ENCODE measurements at regions not wholly inside any gene's neighbourhood (a gene's known extent, or its start where the extent isn't known, plus 50 kb on each side); places are given as distances from the start of the nearest gene placed in this dataset.

- Histone ChIP-seq H3K9ac (ENCODE audit: insufficient read depth, low read length) (no peak overlapping the region), H2AFZ (ENCODE audit: low read length) (no peak overlapping the region), H4K20me1 (ENCODE audit: control insufficient read depth, extremely low read depth, insufficient read depth, low read length) (no peaks in the 10 kb centered on the region), H3K4me3 (replicated peaks in 1 of 4; ENCODE audit: control extremely low read depth in 1 of 4, insufficient read depth in 1 of 4, low read depth in 3 of 4, low read length in 4 of 4) (no peak overlapping the region), H3K9me3 (ENCODE audit: control insufficient read depth, insufficient read depth, low read depth, low read length) (no peaks in the 10 kb centered on the region), H3K27ac (ENCODE audit: insufficient read depth, low read length) (no peak overlapping the region), H3K36me3 (ENCODE audit: control insufficient read depth, insufficient read depth, low read length) (no peaks in the 10 kb centered on the region), H3K27me3 (ENCODE audit: control insufficient read depth, insufficient read depth, low read length) (no peaks in the 10 kb centered on the region), H3K4me2 (ENCODE audit: extremely low read depth, insufficient read depth, low read length) (no peak overlapping the region), H3K79me2 (ENCODE audit: control insufficient read depth, insufficient read depth, low read length) (no peaks in the 10 kb centered on the region), H3K4me1 (ENCODE audit: control insufficient read depth, extremely low read depth, insufficient read depth, low read length) (no peaks in the 10 kb centered on the region)
- TF ChIP-seq, protein P1, sequence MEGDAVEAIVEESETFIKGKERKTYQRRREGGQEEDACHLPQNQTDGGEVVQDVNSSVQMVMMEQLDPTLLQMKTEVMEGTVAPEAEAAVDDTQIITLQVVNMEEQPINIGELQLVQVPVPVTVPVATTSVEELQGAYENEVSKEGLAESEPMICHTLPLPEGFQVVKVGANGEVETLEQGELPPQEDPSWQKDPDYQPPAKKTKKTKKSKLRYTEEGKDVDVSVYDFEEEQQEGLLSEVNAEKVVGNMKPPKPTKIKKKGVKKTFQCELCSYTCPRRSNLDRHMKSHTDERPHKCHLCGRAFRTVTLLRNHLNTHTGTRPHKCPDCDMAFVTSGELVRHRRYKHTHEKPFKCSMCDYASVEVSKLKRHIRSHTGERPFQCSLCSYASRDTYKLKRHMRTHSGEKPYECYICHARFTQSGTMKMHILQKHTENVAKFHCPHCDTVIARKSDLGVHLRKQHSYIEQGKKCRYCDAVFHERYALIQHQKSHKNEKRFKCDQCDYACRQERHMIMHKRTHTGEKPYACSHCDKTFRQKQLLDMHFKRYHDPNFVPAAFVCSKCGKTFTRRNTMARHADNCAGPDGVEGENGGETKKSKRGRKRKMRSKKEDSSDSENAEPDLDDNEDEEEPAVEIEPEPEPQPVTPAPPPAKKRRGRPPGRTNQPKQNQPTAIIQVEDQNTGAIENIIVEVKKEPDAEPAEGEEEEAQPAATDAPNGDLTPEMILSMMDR (conservative IDR thresholded peaks at IDR 0.05 in 1 of 2, IDR thresholded peaks at IDR 0.05 in 1 of 2; ENCODE audit: low read depth in 1 of 2, low read length in 2 of 2), result no peak
- no peak for TF ChIP-seq EZH2 (IDR thresholded peaks at IDR 0.05; ENCODE audit: low read length, missing control alignments)
- no peak for DNase-seq (ENCODE audit: low read depth in 2 of 2)
These were observed 86.6 kb upstream of the S1PR1 start for GRCh38 chr1:101150266-101150665.

DNA sequence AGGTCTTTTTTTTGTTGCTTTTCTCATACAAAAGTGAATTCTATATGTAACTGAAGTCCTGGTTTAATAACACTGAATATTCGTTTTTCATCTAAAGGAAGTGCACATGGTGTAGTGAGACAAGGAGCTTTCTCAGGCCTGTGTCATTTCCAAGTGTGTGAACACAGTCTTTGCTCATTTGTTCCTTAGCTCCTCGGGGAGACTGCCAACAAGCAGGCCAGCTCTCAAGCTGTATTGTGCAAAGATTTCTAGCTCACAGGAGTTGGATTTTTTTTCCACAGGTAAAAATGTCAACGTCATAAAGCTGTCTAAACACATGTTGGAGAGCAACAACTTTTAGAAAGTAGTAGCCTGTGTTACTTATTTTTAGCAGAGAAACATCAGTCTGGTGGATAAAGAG is 87.8 kb upstream of the S1PR1 start:
- H3K4me3 ChIP-seq (replicated peaks in 1 of 4; ENCODE audit: control extremely low read depth in 1 of 4, insufficient read depth in 1 of 4, low read depth in 3 of 4, low read length in 4 of 4), result no peak overlapping the region
- no peak overlapping the region for H3K4me2 ChIP-seq (ENCODE audit: extremely low read depth, insufficient read depth, low read length)
- H3K4me1 ChIP-seq (ENCODE audit: control insufficient read depth, extremely low read depth, insufficient read depth, low read length), result no peaks in the 10 kb centered on the region
- TF ChIP-seq, protein P1 (conservative IDR thresholded peaks at IDR 0.05 in 1 of 2, IDR thresholded peaks at IDR 0.05 in 1 of 2; ENCODE audit: low read depth in 1 of 2, low read length in 2 of 2), result no peak
- TF ChIP-seq EZH2 (IDR thresholded peaks at IDR 0.05; ENCODE audit: low read length, missing control alignments), result no peak
- DNase-seq (ENCODE audit: low read depth in 2 of 2), result peak; percentile 11 to 17
- no peaks in the 10 kb centered on the region for H4K20me1 ChIP-seq (ENCODE audit: control insufficient read depth, extremely low read depth, insufficient read depth, low read length)
- H3K9ac ChIP-seq (ENCODE audit: insufficient read depth, low read length), result no peak overlapping the region
- no peaks in the 10 kb centered on the region for H3K9me3 ChIP-seq (ENCODE audit: control insufficient read depth, insufficient read depth, low read depth, low read length)
- peak overlapping the region; percentile 48 for H2AFZ ChIP-seq (ENCODE audit: low read length)
- no peaks in the 10 kb centered on the region for H3K36me3 ChIP-seq (ENCODE audit: control insufficient read depth, insufficient read depth, low read length)
- H3K27me3 ChIP-seq (ENCODE audit: control insufficient read depth, insufficient read depth, low read length), result no peaks in the 10 kb centered on the region
- no peaks in the 10 kb centered on the region for H3K79me2 ChIP-seq (ENCODE audit: control insufficient read depth, insufficient read depth, low read length)
- H3K27ac ChIP-seq (ENCODE audit: insufficient read depth, low read length), result no peak overlapping the region

DNA sequence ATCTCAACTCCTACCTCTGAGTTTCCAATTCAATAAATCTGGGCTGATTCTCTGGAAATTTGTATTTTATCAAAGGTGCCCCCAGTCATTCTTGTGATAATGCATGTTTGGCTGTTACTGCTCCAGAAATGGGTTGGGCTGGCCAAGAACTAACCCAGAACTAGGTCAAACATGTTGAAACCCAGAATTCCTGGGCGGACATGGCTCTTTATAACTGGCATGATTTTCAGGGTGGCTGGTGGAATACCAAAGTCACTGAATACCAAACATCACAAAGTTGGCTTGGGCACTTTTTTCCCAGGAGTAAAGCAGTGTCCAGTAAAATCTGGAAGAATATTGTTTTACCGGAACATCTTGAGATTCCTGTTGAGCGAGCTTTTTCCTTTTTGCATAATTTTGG is 89.4 kb upstream of the S1PR1 start:
- Histone ChIP-seq H3K4me1 (ENCODE audit: control insufficient read depth, extremely low read depth, insufficient read depth, low read length) (no peaks in the 10 kb centered on the region), H3K4me2 (ENCODE audit: extremely low read depth, insufficient read depth, low read length) (no peak overlapping the region), H4K20me1 (ENCODE audit: control insufficient read depth, extremely low read depth, insufficient read depth, low read length) (no peaks in the 10 kb centered on the region), H3K79me2 (ENCODE audit: control insufficient read depth, insufficient read depth, low read length) (no peaks in the 10 kb centered on the region), H3K4me3 (replicated peaks in 1 of 4; ENCODE audit: control extremely low read depth in 1 of 4, insufficient read depth in 1 of 4, low read depth in 3 of 4, low read length in 4 of 4) (no peak overlapping the region), H3K9ac (ENCODE audit: insufficient read depth, low read length) (no peak overlapping the region), H3K9me3 (ENCODE audit: control insufficient read depth, insufficient read depth, low read depth, low read length) (no peaks in the 10 kb centered on the region), H3K27ac (ENCODE audit: insufficient read depth, low read length) (no peak overlapping the region), H3K36me3 (ENCODE audit: control insufficient read depth, insufficient read depth, low read length) (no peaks in the 10 kb centered on the region), H3K27me3 (ENCODE audit: control insufficient read depth, insufficient read depth, low read length) (no peaks in the 10 kb centered on the region), H2AFZ (ENCODE audit: low read length) (no peak overlapping the region)
- DNase-seq (ENCODE audit: low read depth in 2 of 2), result no peak
- TF ChIP-seq, protein P1 (conservative IDR thresholded peaks at IDR 0.05 in 1 of 2, IDR thresholded peaks at IDR 0.05 in 1 of 2; ENCODE audit: low read depth in 1 of 2, low read length in 2 of 2), result no peak
- no peak for TF ChIP-seq EZH2 (IDR thresholded peaks at IDR 0.05; ENCODE audit: low read length, missing control alignments)
